Endothelial cell of umbilical vein (primary cell): ENCODE measurements at regions not wholly inside any gene's neighbourhood (a gene's known extent, or its start where the extent isn't known, plus 50 kb on each side); places are given as distances from the start of the nearest gene placed in this dataset.
A peak's percentile ranks its signal among the peaks of the same experiment; 100 is the strongest.

Source experiments
- BruUV-seq: library from RNA; stranded (reverse); fragments of 400-500 nt; replicated peaks from 2 replicates; lab custom pipeline; 2021; lab: Mats Ljungman, UMichigan
- CTCF ChIA-PET: fragments of 300-600, 350-600 bp; sonication (Branson Sonifier 250); formaldehyde crosslinking; loops from one replicate; lab custom pipeline; 2021; ENCODE audit warnings: antibody characterized with exemption, inconsistent platforms; lab: Charles Lee
- POLR2A ChIA-PET: fragments of 300-600, 350-600 bp; sonication (Branson Sonifier 250); formaldehyde crosslinking; loops from one replicate; lab custom pipeline; 2021; ENCODE audit warnings: antibody characterized with exemption, inconsistent platforms; lab: Charles Lee
- DNase-seq: peaks from one replicate; pipeline ENCODE4 v3.0.0-alpha.2; 2011; ENCODE audit warnings: low read depth, low spot score
- FAIRE-seq: peaks from 2 replicates; lab custom pipeline; 2011; peaks lifted over from hg19 to GRCh38; lab: Jason Lieb, UNC
- H2AFZ ChIP-seq: 2 replicates; pipeline ENCODE4 v1.6.0; 2012; ENCODE audit warnings: low read depth, low read length, control low read depth, inconsistent platforms
- H3K27ac ChIP-seq: 2 replicates; pipeline ENCODE4 v1.5.1; 2011; ENCODE audit warnings: low read depth, mild to moderate bottlenecking, control low read depth, low read length, moderate library complexity; ENCODE audit not compliant: insufficient read depth
- H3K27me3 ChIP-seq, 2 experiments: 2 replicates each; pipeline versions ENCODE4 v1.6.0 to v1.6.1; 2011; ENCODE audit warnings: low read length in 2 of 2, mixed read lengths in 1 of 2; ENCODE audit not compliant: control insufficient read depth in 2 of 2, insufficient read depth in 2 of 2
- H3K36me3 ChIP-seq, 2 experiments: 2 replicates in 1 of 2; 3 replicates in 1 of 2; pipeline ENCODE4 v1.5.1; 2011; ENCODE audit warnings: low read length in 2 of 2, mild to moderate bottlenecking in 1 of 2, moderate library complexity in 1 of 2; ENCODE audit not compliant: control insufficient read depth in 2 of 2, insufficient read depth in 2 of 2; ENCODE audit errors: extremely low read depth in 1 of 2
- H3K4me1 ChIP-seq: 3 replicates; pipeline ENCODE4 v1.5.1; 2011; ENCODE audit warnings: mild to moderate bottlenecking, low read length; ENCODE audit not compliant: control insufficient read depth, insufficient read depth; ENCODE audit errors: extremely low read depth
- H3K4me2 ChIP-seq: 2 replicates; pipeline ENCODE4 v1.6.1; 2011; ENCODE audit warnings: low read length, control low read depth, mixed read lengths; ENCODE audit not compliant: insufficient read depth
- H3K4me3 ChIP-seq, 3 experiments: fragments of 200-600 bp in 1 of 3; sonication (generic), shearing (Covaris generic) in 1 of 3; replicated peaks in 1 of 3; 2 replicates each; pipeline ENCODE4 v1.5.1; 2011 to 2016; ENCODE audit warnings: control low read depth in 3 of 3, low read length in 3 of 3, mild to moderate bottlenecking in 2 of 3, inconsistent platforms in 1 of 3, low read depth in 1 of 3, moderate library complexity in 1 of 3; ENCODE audit not compliant: insufficient read depth in 1 of 3
- H3K79me2 ChIP-seq: 2 replicates; pipeline ENCODE4 v1.6.0; 2012; ENCODE audit warnings: low read length, inconsistent platforms; ENCODE audit not compliant: control insufficient read depth, insufficient read depth
- H3K9ac ChIP-seq: replicated peaks from 2 replicates; pipeline ENCODE3; 2011; ENCODE audit warnings: low read length, control low read depth; ENCODE audit not compliant: insufficient read depth; ENCODE audit errors: extremely low read depth
- H3K9me1 ChIP-seq: replicated peaks from 3 replicates; pipeline ENCODE4 v1.6.0; 2011; ENCODE audit warnings: mild to moderate bottlenecking, low read length; ENCODE audit not compliant: control insufficient read depth, insufficient read depth; ENCODE audit errors: extremely low read depth
- H3K9me3 ChIP-seq: replicated peaks from 2 replicates; pipeline ENCODE4 v1.5.1; 2012; ENCODE audit warnings: low read length, inconsistent platforms; ENCODE audit not compliant: control insufficient read depth, insufficient read depth
- H4K20me1 ChIP-seq: replicated peaks from 2 replicates; pipeline ENCODE3; 2011; ENCODE audit warnings: mild to moderate bottlenecking, low read length; ENCODE audit not compliant: control insufficient read depth, insufficient read depth; ENCODE audit errors: extremely low read depth
- CTCF ChIP-seq, 2 donors: IDR thresholded peaks; 1 replicate in 1 of 2; 2 replicates in 1 of 2; pipeline ENCODE4 v1.5.1; 2011; ENCODE audit warnings: low read length in 2 of 2, mild to moderate bottlenecking in 2 of 2, moderate library complexity in 2 of 2, control low read depth in 1 of 2, inconsistent platforms in 1 of 2, low read depth in 1 of 2; ENCODE audit not compliant: insufficient read depth in 1 of 2; ENCODE audit errors: extremely low read depth in 1 of 2
- EZH2 ChIP-seq: IDR thresholded peaks from 2 replicates; pipeline ENCODE4 v1.6.1; 2012; ENCODE audit warnings: borderline replicate concordance, low read depth, mild to moderate bottlenecking, moderate library complexity, low read length, inconsistent platforms; ENCODE audit not compliant: severe bottlenecking
- FOS ChIP-seq: IDR thresholded peaks from 2 replicates; pipeline ENCODE4 v1.6.1; 2011; ENCODE audit warnings: mild to moderate bottlenecking, low read length, moderate library complexity, borderline replicate concordance; ENCODE audit not compliant: insufficient read depth
- GATA2 ChIP-seq: IDR thresholded peaks from 2 replicates; pipeline ENCODE4 v1.7.0; 2011; ENCODE audit warnings: low read depth, mild to moderate bottlenecking, moderate library complexity, mixed read lengths, low read length; ENCODE audit not compliant: insufficient read length, insufficient read depth
- JUN ChIP-seq: IDR thresholded peaks from 2 replicates; pipeline ENCODE4 v1.6.1; 2011; ENCODE audit warnings: borderline replicate concordance, low read depth; ENCODE audit not compliant: insufficient read length, insufficient read depth
- MAX ChIP-seq: IDR thresholded peaks from 2 replicates; pipeline ENCODE4 v1.6.1; 2011; ENCODE audit not compliant: insufficient read depth, insufficient read length
- MYC ChIP-seq: IDR thresholded peaks from one replicate; pipeline ENCODE4 v1.6.1; 2011; ENCODE audit warnings: mild to moderate bottlenecking, low read depth, low read length
- POLR2A ChIP-seq: IDR thresholded peaks from 2 replicates; pipeline ENCODE4 v1.6.1; 2012; ENCODE audit warnings: low read depth, mild to moderate bottlenecking, control low read depth, low read length
- POLR2AphosphoS5 ChIP-seq: IDR thresholded peaks from 2 replicates; pipeline ENCODE4 v1.6.1; 2012; ENCODE audit warnings: low read depth, mild to moderate bottlenecking, control low read depth, low read length, moderate library complexity; ENCODE audit not compliant: insufficient read depth
- dilution Hi-C: fragments of 300-500 bp; cut with MboI; formaldehyde crosslinking; loops from one replicate; pipeline ENCODE4 v1.15.0; 2019; ENCODE audit warnings: low sequenced_read_pairs; ENCODE audit not compliant: extremely low pct_ligation_motif_present
- intact Hi-C: fragments of 100-400 bp; cut with micrococcal nuclease; formaldehyde crosslinking; loops from one replicate; pipeline ENCODE4 v1.10.0; 2022

- ChIA-PET POLR2A (no interaction called here), CTCF (no interaction called here)
- Histone ChIP-seq H3K27me3 (no peaks in the 10 kb centered on the region), H3K27ac (no peak overlapping the region), H3K4me1 (no peaks in the 10 kb centered on the region), H3K4me3 (no peak overlapping the region), H3K9ac (no peak overlapping the region), H3K9me3 (no peaks in the 10 kb centered on the region), H4K20me1 (no peaks in the 10 kb centered on the region), H3K9me1 (no peaks in the 10 kb centered on the region), H3K4me2 (no peak overlapping the region), H3K79me2 (no peaks in the 10 kb centered on the region), H2AFZ (no peak overlapping the region), H3K36me3 (no peaks in the 10 kb centered on the region)
- FAIRE-seq, result no peak
- intact Hi-C loops (no loop called here), dilution Hi-C loops (no loop called here)
- TF ChIP-seq JUN (no peak), EZH2 (no peak), GATA2 (no peak), POLR2A (no peak), FOS (no peak), CTCF (IDR thresholded peaks at IDR 0.05; ENCODE audit: extremely low read depth in 1 of 2, insufficient read depth in 1 of 2, low read depth in 1 of 2, low read length in 2 of 2) (no peak), POLR2AphosphoS5 (no peak), MYC (no peak), MAX (no peak)
- peak; percentile 20 for DNase-seq
- no TSS peak for BruUV-seq
These were observed 57.6 kb upstream of the FAT1 start for GRCh38 chr4:186781032-186781917.
